ENCODE measurements at regions not wholly inside any gene's neighbourhood (a gene's known extent, or its start where the extent isn't known, plus 50 kb on each side); places are given as distances from the start of the nearest gene placed in this dataset.

DNA sequence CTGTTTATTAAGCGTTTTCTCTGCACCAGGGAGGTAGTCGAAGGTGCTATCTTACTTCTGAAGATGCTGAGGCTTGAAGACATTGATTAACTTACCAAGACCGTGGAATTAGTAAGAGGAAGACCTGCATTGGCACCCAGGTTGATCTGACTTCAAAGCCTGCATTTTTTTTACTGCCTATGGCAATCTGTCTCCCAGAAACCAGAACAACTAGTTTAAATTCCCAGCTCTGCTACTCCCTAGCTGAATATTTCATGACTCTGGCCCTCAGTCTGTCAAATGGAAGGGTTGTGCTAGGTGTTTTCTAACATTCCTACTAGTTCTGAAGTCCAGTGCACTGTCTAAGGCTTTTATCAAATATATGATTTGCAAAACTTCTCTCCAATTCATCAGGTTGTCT, 52.0 kb upstream of the GRAMD1B start:
- DNase-seq = no peak

GRCh38 chr11:123377355-123377754, 52.7 kb upstream of the GRAMD1B start:
- DNase-seq = no peak

DNA sequence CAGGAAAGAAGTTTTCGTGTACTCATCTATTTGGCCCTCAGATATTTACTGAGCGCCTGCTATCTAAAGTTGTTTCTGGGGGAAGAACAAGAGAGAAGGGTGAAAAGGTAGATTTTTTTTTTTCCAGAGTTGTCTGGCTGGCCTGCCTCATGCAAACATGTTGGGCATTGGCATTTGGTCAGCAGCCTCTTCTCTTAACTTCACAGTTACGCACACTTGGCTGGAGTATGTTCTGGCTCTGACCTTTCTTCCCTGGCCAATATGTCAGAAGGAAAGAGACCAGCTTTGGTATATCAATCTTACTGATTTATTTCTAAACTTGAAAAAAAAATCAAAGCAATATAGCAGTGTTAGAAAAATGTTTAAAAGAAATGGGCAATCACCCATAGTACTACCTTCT, 54.2 kb upstream of the GRAMD1B start:
- no peak for DNase-seq

- no peak for DNase-seq
Measured at GRCh38 chr11:123374622-123374968, 55.5 kb upstream of the GRAMD1B start.

GRCh38 chr11:123373754-123374621, 56.1 kb upstream of the GRAMD1B start:
- DNase-seq = no peak

GRCh38 chr11:123371506-123372297, 58.4 kb upstream of the GRAMD1B start:
- DNase-seq = no peak

DNA sequence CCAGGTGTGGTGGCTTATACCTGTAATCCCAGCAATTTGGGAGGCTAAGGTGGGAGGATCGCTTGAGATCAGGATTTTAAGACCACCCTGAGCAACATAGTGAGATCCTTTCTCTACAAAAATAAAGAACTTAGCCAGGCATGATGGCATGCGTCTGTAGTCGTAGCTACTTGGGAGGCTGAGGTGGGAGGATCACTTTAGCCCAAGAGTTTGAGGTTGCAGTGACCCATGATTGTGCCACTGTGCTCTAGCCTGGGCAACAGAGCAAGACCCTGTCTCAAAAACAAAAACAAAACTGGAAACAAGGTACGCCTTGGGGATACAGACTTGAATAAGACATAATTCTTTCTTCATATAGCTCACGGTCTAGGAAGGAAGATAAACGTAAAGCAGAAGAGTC, 63.1 kb upstream of the GRAMD1B start:
- no peak for DNase-seq

GRCh38 chr11:123365955-123366354, 64.1 kb upstream of the GRAMD1B start:
- no peak for DNase-seq

- DNase-seq = no peak
Measured at GRCh38 chr11:123364080-123364479, 66.0 kb upstream of the GRAMD1B start.

GRCh38 chr11:123363556-123363955, 66.5 kb upstream of the GRAMD1B start:
- DNase-seq = no peak

GRCh38 chr11:123362941-123363340, 67.1 kb upstream of the GRAMD1B start:
- DNase-seq = no peak

DNA sequence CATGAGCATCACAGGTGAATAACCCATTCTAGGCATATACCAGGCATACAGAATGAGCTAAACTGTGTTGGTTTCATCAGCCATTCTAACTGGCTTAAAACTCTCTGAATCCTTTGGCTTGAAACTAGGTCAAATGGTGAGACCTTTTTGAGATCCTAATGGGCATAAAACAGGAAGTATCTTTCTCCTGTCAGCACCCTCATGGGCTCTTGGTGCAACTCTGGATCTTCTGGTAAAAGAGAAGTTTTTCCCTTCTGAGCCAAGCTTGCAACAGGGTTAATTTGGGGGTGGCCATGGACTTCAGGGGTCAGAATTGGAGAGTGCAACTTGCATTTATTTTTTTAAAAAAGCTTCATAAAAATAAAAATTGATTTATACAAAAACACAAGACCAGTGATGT, 67.9 kb upstream of the GRAMD1B start:
- no peak for DNase-seq

DNA sequence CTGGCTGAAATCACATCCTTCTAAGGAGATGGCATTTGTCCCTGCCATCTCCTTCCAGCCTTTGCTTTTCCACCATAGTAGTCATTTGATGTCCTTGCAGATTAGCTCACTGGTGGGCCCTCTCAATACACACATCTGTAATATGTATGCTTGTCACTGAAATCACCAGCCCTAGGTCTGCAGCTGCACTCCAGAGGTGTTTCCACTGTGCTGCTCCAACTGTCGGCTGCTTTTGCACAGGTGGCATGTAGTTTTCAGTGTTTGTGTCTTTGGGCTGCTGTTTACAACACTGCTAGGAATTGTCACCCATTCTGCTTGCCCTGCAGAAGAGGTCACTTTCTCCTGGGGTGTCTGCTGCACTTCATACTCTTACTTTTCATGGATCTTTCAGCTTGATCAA, 69.0 kb upstream of the GRAMD1B start:
- DNase-seq = no peak

- DNase-seq = no peak
Measured at GRCh38 chr11:123360267-123360936, 69.7 kb upstream of the GRAMD1B start.

- DNase-seq = peak; percentile 15
Measured at GRCh38 chr11:123357990-123358827, 71.9 kb upstream of the GRAMD1B start.

- DNase-seq = no peak
Measured at GRCh38 chr11:123357353-123357989, 72.6 kb upstream of the GRAMD1B start.

DNA sequence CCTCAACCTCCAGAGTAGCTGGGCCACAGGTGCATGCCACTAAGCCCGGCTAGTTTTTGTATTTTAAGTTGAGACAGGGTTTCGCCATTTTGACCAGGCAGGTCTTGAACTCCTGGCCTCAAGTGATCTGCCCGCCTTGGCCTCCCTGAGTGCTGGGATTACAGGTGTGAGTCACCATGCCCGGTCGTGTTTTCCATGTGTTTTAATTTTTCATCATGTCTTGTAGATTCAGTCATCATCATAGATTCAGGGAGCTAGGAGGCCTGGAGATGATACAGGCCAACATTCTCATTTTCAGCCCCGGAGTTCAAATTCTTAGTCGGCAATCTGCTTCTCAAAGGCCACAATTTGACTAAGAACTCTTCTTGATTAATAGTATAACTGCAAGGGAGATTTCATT, 73.5 kb upstream of the GRAMD1B start:
- no peak for DNase-seq

- no peak for DNase-seq
Measured at GRCh38 chr11:123354371-123354975, 75.6 kb upstream of the GRAMD1B start.

- no peak for DNase-seq
Measured at GRCh38 chr11:123351375-123351774, 78.7 kb upstream of the GRAMD1B start.

DNA sequence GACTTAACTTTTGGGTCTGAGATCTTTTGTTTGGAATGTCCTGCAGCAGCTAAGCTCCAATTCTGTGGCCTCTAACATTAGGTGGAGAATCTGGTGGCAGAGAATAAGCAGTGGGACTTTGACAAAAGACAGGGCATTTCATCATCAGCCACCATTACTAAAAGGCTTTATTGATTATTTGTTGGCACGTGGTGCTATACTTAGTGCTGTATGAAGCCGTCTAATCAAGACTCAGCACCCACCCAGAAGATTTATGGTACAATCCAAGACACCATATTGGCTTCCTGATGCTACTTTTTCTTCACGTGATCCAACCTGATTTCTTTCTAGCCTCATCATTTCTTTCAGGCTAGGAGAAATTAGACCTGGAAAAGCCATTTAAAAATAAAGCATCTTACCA, 80.7 kb upstream of the GRAMD1B start:
- no peak for DNase-seq

DNA sequence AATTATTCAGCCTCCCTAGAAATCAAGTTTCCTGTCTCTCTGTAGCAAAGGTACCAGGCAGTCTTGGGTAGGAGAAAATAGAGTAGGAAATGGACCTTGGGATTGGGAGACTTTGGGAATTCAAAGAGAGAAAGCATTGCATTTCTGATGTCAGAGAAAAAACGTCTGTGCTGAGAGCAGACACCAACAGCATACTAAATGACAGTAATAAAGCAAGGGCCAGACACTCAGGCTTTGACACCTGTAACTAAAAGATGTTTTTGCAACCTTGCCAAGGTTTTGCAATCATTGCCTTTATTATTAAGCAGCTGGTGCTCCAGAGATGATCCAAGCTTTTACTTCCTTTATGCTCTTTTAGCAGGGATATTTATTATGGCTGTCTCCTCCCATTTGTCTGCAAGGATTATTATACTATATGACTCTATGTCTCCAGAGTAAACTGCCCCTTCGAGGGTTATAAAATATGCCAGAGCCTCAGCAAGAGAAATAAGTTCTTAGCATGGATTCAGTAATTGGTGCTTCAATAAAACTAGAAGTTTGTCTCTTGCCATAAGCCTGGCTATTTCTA, 85.2 kb upstream of the GRAMD1B start:
- DNase-seq = no peak

Data from central memory CD4-positive, alpha-beta T cell (primary cell).